Prostate gland (tissue), 2 donors: ENCODE measurements at regions not wholly inside any gene's neighbourhood (a gene's known extent, or its start where the extent isn't known, plus 50 kb on each side); places are given as distances from the start of the nearest gene placed in this dataset.

Source experiments
- DNase-seq: peaks from one replicate; pipeline ENCODE4 v3.0.0-alpha.2; 2019; ENCODE audit warnings: low spot score
- H3K27ac ChIP-seq, 2 donors: fragments of 200-600 bp; sonication (generic); 2 replicates each; pipeline ENCODE4 v1.5.1; 2017 to 2019
- H3K27me3 ChIP-seq: fragments of 200-600 bp; sonication (generic); replicated peaks from 2 replicates; pipeline ENCODE4 v1.5.1; 2019; ENCODE audit not compliant: insufficient read depth
- H3K36me3 ChIP-seq, 2 donors: fragments of 200-600 bp; sonication (generic); 1 replicate in 1 of 2; 2 replicates in 1 of 2; pipeline versions ENCODE4 v1.5.1 to v1.8.1; 2017 to 2019
- H3K4me1 ChIP-seq: fragments of 200-600 bp; sonication (generic); replicated peaks from 2 replicates; pipeline ENCODE4 v1.5.1; 2019
- H3K4me3 ChIP-seq, 2 donors: fragments of 200-600 bp; sonication (generic); 2 replicates each; pipeline ENCODE4 v1.5.1; 2017 to 2019
- H3K9me3 ChIP-seq: fragments of 200-600 bp; sonication (generic); 2 replicates; pipeline ENCODE4 v1.5.1; 2017
- POLR2A ChIP-seq: fragments of 450-650 bp; IDR thresholded peaks from one replicate; pipeline ENCODE4 v1.6.1; 2016; ENCODE audit warnings: antibody characterized with exemption, mild to moderate bottlenecking
- POLR2AphosphoS5 ChIP-seq: sonication (generic); formaldehyde crosslinking; IDR thresholded peaks from one replicate; pipeline ENCODE4 v1.6.1; 2017; ENCODE audit warnings: antibody characterized with exemption
- WGBS: methylation state at CpG from one replicate; pipeline ENCODE4 v1.1.5; 2018; 5-methylcytosine and 5-hydroxymethylcytosine counted together
- intact Hi-C: fragments of 100-400 bp; cut with DNase I; formaldehyde crosslinking; loops from one replicate; pipeline ENCODE4 v1.14.2; 2022
- TF ChIP-seq, protein P1 (sequence below), 4 experiments: fragments of 200-600 bp in 2 of 4; fragments of 450-650 bp in 2 of 4; sonication (generic) in 2 of 4; IDR thresholded peaks; 1 replicate in 3 of 4; 2 replicates in 1 of 4; pipeline ENCODE4 v1.5.1; 2016 to 2019; ENCODE audit warnings: antibody characterized with exemption in 4 of 4, mild to moderate bottlenecking in 2 of 4, moderate library complexity in 2 of 4

DNA sequence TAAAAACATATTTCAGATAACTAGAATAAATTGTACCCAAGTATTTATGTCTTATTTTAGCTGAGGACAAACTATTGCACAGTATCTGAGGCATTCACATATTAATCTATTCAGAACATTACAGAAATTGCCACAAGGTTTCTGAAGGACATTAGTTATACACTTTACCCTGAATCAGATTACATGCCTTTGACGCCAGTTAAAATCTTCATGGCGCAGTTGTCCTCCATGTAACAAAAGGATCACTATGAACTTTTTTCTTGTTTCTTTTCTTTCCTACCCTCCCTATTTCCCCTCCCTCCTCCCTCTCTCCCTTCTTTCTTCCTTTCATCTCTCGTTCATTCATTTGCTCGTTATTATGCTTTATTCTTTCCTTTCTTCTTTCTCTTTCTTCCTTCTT lies 176.6 kb upstream of the KITLG start:
- 70% methylated on average over 4 of the region's 4 CpGs for WGBS
- no peaks in the 10 kb centered on the region for H3K4me1 ChIP-seq
- no peak overlapping the region for H3K27ac ChIP-seq
- H3K9me3 ChIP-seq = no peaks in the 10 kb centered on the region
- no peak overlapping the region for H3K4me3 ChIP-seq
- intact Hi-C loops = no loop called here
- DNase-seq = no peak
- H3K27me3 ChIP-seq = no peaks in the 10 kb centered on the region
- H3K36me3 ChIP-seq = no peaks in the 10 kb centered on the region
- TF ChIP-seq POLR2A = no peak
- no peak for TF ChIP-seq POLR2AphosphoS5
- TF ChIP-seq, protein P1, sequence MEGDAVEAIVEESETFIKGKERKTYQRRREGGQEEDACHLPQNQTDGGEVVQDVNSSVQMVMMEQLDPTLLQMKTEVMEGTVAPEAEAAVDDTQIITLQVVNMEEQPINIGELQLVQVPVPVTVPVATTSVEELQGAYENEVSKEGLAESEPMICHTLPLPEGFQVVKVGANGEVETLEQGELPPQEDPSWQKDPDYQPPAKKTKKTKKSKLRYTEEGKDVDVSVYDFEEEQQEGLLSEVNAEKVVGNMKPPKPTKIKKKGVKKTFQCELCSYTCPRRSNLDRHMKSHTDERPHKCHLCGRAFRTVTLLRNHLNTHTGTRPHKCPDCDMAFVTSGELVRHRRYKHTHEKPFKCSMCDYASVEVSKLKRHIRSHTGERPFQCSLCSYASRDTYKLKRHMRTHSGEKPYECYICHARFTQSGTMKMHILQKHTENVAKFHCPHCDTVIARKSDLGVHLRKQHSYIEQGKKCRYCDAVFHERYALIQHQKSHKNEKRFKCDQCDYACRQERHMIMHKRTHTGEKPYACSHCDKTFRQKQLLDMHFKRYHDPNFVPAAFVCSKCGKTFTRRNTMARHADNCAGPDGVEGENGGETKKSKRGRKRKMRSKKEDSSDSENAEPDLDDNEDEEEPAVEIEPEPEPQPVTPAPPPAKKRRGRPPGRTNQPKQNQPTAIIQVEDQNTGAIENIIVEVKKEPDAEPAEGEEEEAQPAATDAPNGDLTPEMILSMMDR (IDR thresholded peaks at IDR 0.05) = no peak

DNA sequence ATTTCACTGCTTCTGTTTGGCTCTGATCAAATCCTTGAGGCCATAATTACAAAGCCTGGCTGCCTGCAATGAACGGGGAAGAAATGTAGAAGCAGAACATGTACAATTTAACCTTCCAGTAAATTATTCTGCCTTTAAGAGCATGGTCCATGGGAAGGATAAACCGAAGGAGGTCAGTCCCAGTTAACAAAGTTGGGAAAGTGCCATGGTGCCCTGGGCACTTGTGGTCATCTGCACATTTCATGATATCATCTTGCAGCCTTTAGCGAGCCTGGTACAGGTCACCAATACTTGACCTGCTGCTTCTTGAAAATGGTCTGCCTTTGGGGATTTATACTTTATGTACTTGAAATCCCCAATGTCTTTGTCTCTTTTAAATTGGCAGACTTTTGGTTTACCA lies 175.9 kb upstream of the KITLG start:
- Histone ChIP-seq H3K27me3 (no peaks in the 10 kb centered on the region), H3K4me3 (no peak overlapping the region), H3K4me1 (no peaks in the 10 kb centered on the region), H3K9me3 (no peaks in the 10 kb centered on the region), H3K27ac (no peak overlapping the region), H3K36me3 (no peaks in the 10 kb centered on the region)
- intact Hi-C loops = no loop called here
- TF ChIP-seq POLR2A = no peak
- no peak for DNase-seq
- 89% methylated on average over 3 of the region's 3 CpGs for WGBS

DNA sequence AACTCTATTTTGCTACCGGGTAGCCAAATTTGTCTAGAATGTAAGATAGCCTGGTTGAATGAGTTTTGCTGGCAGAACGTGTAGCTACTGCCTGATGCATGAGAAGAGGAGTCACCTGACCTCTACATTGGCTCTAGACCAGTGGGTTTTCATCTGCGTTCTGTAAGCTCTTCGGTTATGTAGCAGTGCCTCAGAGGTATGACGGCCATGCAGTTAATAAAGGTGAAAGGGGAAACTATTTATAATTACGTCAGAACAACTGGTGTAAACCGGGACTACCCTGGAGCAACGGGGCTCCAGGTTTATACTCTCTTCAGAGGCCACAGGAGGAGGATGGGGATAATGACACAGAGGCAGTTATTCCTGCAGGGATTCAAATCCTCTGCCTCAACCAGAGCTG lies 173.4 kb upstream of the KITLG start:
- Histone ChIP-seq H3K36me3 (no peaks in the 10 kb centered on the region), H3K9me3 (no peaks in the 10 kb centered on the region), H3K4me1 (no peaks in the 10 kb centered on the region), H3K4me3 (no peak overlapping the region), H3K27me3 (no peaks in the 10 kb centered on the region), H3K27ac (no peak overlapping the region)
- no peak for DNase-seq
- 80% methylated on average over 8 of the region's 8 CpGs for WGBS
- intact Hi-C loops = no loop called here
- no peak for TF ChIP-seq POLR2A

GRCh38 chr12:88753066-88753465 lies 172.8 kb upstream of the KITLG start:
- Histone ChIP-seq H3K36me3 (no peaks in the 10 kb centered on the region), H3K27me3 (no peaks in the 10 kb centered on the region), H3K27ac (no peak overlapping the region), H3K4me1 (no peaks in the 10 kb centered on the region), H3K9me3 (no peaks in the 10 kb centered on the region), H3K4me3 (no peak overlapping the region)
- intact Hi-C loops = no loop called here
- TF ChIP-seq, protein P1 (IDR thresholded peaks at IDR 0.05) = no peak
- TF ChIP-seq POLR2AphosphoS5 (no peak), POLR2A (no peak)
- WGBS = 95% methylated on average over 4 of the region's 4 CpGs
- no peak for DNase-seq

GRCh38 chr12:88752183-88752582 lies 171.9 kb upstream of the KITLG start:
- TF ChIP-seq, protein P1 (IDR thresholded peaks at IDR 0.05) = no peak
- TF ChIP-seq POLR2A (no peak), POLR2AphosphoS5 (no peak)
- no peaks in the 10 kb centered on the region for H3K36me3 ChIP-seq
- no peak for DNase-seq
- no peak overlapping the region for H3K27ac ChIP-seq
- no peaks in the 10 kb centered on the region for H3K27me3 ChIP-seq
- no peak overlapping the region for H3K4me3 ChIP-seq
- no peaks in the 10 kb centered on the region for H3K9me3 ChIP-seq
- intact Hi-C loops = no loop called here
- WGBS = 75% methylated on average over 3 of the region's 3 CpGs
- no peaks in the 10 kb centered on the region for H3K4me1 ChIP-seq

- 96% methylated on average over 1 of the region's 1 CpG for WGBS
- H3K27ac ChIP-seq = no peak overlapping the region
- no peaks in the 10 kb centered on the region for H3K9me3 ChIP-seq
- TF ChIP-seq, protein P1 (IDR thresholded peaks at IDR 0.05) = no peak
- TF ChIP-seq POLR2AphosphoS5 = no peak
- TF ChIP-seq POLR2A = no peak
- no peaks in the 10 kb centered on the region for H3K36me3 ChIP-seq
- no peaks in the 10 kb centered on the region for H3K4me1 ChIP-seq
- no peaks in the 10 kb centered on the region for H3K27me3 ChIP-seq
- intact Hi-C loops = no loop called here
- DNase-seq = no peak
- H3K4me3 ChIP-seq = no peak overlapping the region
Observed at GRCh38 chr12:88750867-88751543, 170.7 kb upstream of the KITLG start.
